H9 (cell line): ENCODE measurements at regions not wholly inside any gene's neighbourhood (a gene's known extent, or its start where the extent isn't known, plus 50 kb on each side); places are given as distances from the start of the nearest gene placed in this dataset.

Experiments
- DNase-seq: peaks from one replicate; pipeline ENCODE4 v3.0.0-alpha.2; 2017
- H2AFZ ChIP-seq: one replicate; pipeline ENCODE4 v1.6.1; 2013; ENCODE audit warnings: mild to moderate bottlenecking, low read length, control low read depth, moderate library complexity
- H2AK5ac ChIP-seq: 2 replicates; pipeline ENCODE4 v1.6.1; 2013; ENCODE audit warnings: low read length, control low read depth, mixed read lengths; ENCODE audit not compliant: insufficient read length
- H2BK120ac ChIP-seq: one replicate; pipeline ENCODE4 v1.6.1; 2013; ENCODE audit warnings: low read depth, mild to moderate bottlenecking, low read length, control low read depth, inconsistent platforms; ENCODE audit not compliant: poor library complexity, severe bottlenecking
- H2BK12ac ChIP-seq: 2 replicates; pipeline ENCODE4 v1.6.1; 2013; ENCODE audit warnings: low read length, control low read depth, mixed read lengths, low read depth; ENCODE audit not compliant: insufficient read length
- H2BK15ac ChIP-seq: 2 replicates; pipeline ENCODE4 v1.6.1; 2013; ENCODE audit warnings: low read depth, low read length, control low read depth
- H2BK20ac ChIP-seq: one replicate; pipeline ENCODE4 v1.6.1; 2013; ENCODE audit warnings: low read depth, mild to moderate bottlenecking, low read length, control low read depth, inconsistent platforms; ENCODE audit not compliant: poor library complexity, severe bottlenecking
- H2BK5ac ChIP-seq: 2 replicates; pipeline ENCODE4 v1.6.1; 2013; ENCODE audit warnings: low read length, control low read depth, mixed read lengths; ENCODE audit not compliant: insufficient read length
- H3K14ac ChIP-seq: 2 replicates; pipeline ENCODE4 v1.6.1; 2013; ENCODE audit warnings: low read length, control low read depth; ENCODE audit not compliant: insufficient read depth
- H3K18ac ChIP-seq: 2 replicates; pipeline ENCODE4 v1.6.1; 2013; ENCODE audit warnings: low read depth, mild to moderate bottlenecking, mixed read lengths, low read length, control low read depth; ENCODE audit not compliant: insufficient read length
- H3K23ac ChIP-seq: 2 replicates; pipeline ENCODE4 v1.6.1; 2013; ENCODE audit warnings: low read length, control low read depth, mixed read lengths, low read depth; ENCODE audit not compliant: insufficient read length
- H3K23me2 ChIP-seq: 2 replicates; pipeline ENCODE4 v1.6.1; 2013; ENCODE audit warnings: low read depth, mild to moderate bottlenecking, mixed read lengths, low read length, control low read depth; ENCODE audit not compliant: insufficient read length, poor library complexity, severe bottlenecking
- H3K27ac ChIP-seq: 2 replicates; pipeline ENCODE4 v1.5.1; 2013; ENCODE audit warnings: low read length, control low read depth, mixed read lengths, low read depth; ENCODE audit not compliant: insufficient read length
- H3K27me3 ChIP-seq: 2 replicates; pipeline ENCODE4 v1.6.1; 2013; ENCODE audit warnings: low read length, control low read depth, inconsistent platforms; ENCODE audit not compliant: insufficient read depth
- H3K4ac ChIP-seq: 2 replicates; pipeline ENCODE4 v1.6.1; 2013; ENCODE audit warnings: low read depth, mild to moderate bottlenecking, control low read depth, inconsistent platforms, low read length, moderate library complexity
- H3K4me1 ChIP-seq: 2 replicates; pipeline ENCODE4 v1.6.1; 2013; ENCODE audit warnings: low read length, control low read depth, inconsistent platforms; ENCODE audit not compliant: insufficient read depth
- H3K4me2 ChIP-seq: 2 replicates; pipeline ENCODE4 v1.6.1; 2013; ENCODE audit warnings: low read length, control low read depth, mixed read lengths; ENCODE audit not compliant: insufficient read length, insufficient read depth
- H3K56ac ChIP-seq: 2 replicates; pipeline ENCODE4 v1.6.1; 2013; ENCODE audit warnings: low read depth, mild to moderate bottlenecking, mixed read lengths, low read length, control low read depth; ENCODE audit not compliant: insufficient read length
- H3K79me1 ChIP-seq: 2 replicates; pipeline ENCODE4 v1.6.1; 2013; ENCODE audit warnings: low read depth, mild to moderate bottlenecking, moderate library complexity, low read length, control low read depth, inconsistent platforms; ENCODE audit not compliant: insufficient read depth, poor library complexity, severe bottlenecking
- H3K79me2 ChIP-seq: 2 replicates; pipeline ENCODE4 v1.6.1; 2013; ENCODE audit warnings: low read length, control low read depth, inconsistent platforms; ENCODE audit not compliant: insufficient read depth
- H3K9ac ChIP-seq: 2 replicates; pipeline ENCODE4 v1.6.1; 2013; ENCODE audit warnings: low read length, control low read depth, mixed read lengths; ENCODE audit not compliant: insufficient read length; ENCODE audit errors: extremely low read depth
- H3K9me3 ChIP-seq: one replicate; pipeline ENCODE4 v1.6.1; 2013; ENCODE audit warnings: low read depth, low read length, inconsistent platforms; ENCODE audit not compliant: control insufficient read depth
- H3T11ph ChIP-seq: one replicate; pipeline ENCODE4 v1.6.1; 2013; ENCODE audit warnings: mild to moderate bottlenecking, low read length, control low read depth, inconsistent platforms
- H4K20me1 ChIP-seq: one replicate; pipeline ENCODE4 v1.6.1; 2013; ENCODE audit not compliant: control insufficient read depth, insufficient read length, insufficient read depth
- H4K5ac ChIP-seq: 2 replicates; pipeline ENCODE4 v1.6.1; 2013; ENCODE audit warnings: low read depth, mild to moderate bottlenecking, mixed read lengths, low read length, control low read depth; ENCODE audit not compliant: insufficient read length
- H4K8ac ChIP-seq: replicated peaks from 2 replicates; pipeline ENCODE4 v1.6.1; 2013; ENCODE audit warnings: low read length, control low read depth, mixed read lengths, low read depth; ENCODE audit not compliant: insufficient read length
- H4K91ac ChIP-seq: 2 replicates; pipeline ENCODE4 v1.6.1; 2013; ENCODE audit warnings: low read depth, mild to moderate bottlenecking, moderate library complexity, mixed read lengths, low read length, control low read depth; ENCODE audit not compliant: insufficient read length
- H3K27ac Mint-ChIP-seq, 3 experiments: 2 replicates in 2 of 3; 3 replicates in 1 of 3; pipeline ENCODE4 v1.8.0; 2020 to 2021; ENCODE audit warnings: mixed read lengths in 3 of 3, mild to moderate bottlenecking in 1 of 3, moderate library complexity in 1 of 3
- H3K27me3 Mint-ChIP-seq: 2 replicates; pipeline ENCODE4 v1.8.0; 2021; ENCODE audit warnings: low read depth, mild to moderate bottlenecking, moderate library complexity, mixed read lengths
- H3K36me3 Mint-ChIP-seq, 3 experiments: 2 replicates in 2 of 3; 3 replicates in 1 of 3; pipeline ENCODE4 v1.8.0; 2020 to 2021; ENCODE audit warnings: low read depth in 3 of 3, mixed read lengths in 3 of 3; ENCODE audit not compliant: insufficient read depth in 1 of 3
- H3K4me1 Mint-ChIP-seq, 2 experiments: 2 replicates each; pipeline ENCODE4 v1.8.0; 2020; ENCODE audit warnings: mixed read lengths in 2 of 2
- H3K4me3 Mint-ChIP-seq, 2 experiments: 2 replicates in 1 of 2; 3 replicates in 1 of 2; pipeline ENCODE4 v1.8.0; 2020 to 2021; ENCODE audit warnings: mild to moderate bottlenecking in 2 of 2, mixed read lengths in 2 of 2, moderate library complexity in 1 of 2
- H3K9me3 Mint-ChIP-seq, 2 experiments: 2 replicates in 1 of 2; 3 replicates in 1 of 2; pipeline ENCODE4 v1.8.0; 2020; ENCODE audit warnings: mild to moderate bottlenecking in 2 of 2, mixed read lengths in 2 of 2, moderate library complexity in 1 of 2
- CTCF ChIP-seq: fragments of 200-600 bp; sonication (generic); conservative IDR thresholded peaks from 3 replicates; pipeline ENCODE4 v1.8.0; 2021; ENCODE audit warnings: antibody characterized with exemption, mild to moderate bottlenecking
- WGBS: extraction: QIAGEN DNeasy Blood & Tissue Kit; methylation state at CpG from one replicate; pipeline ENCODE4 v1.1.7; 2013; ENCODE audit warnings: missing lambda C conversion rate, low lambda C conversion rate, mixed read lengths; ENCODE audit not compliant: insufficient read length; ENCODE audit errors: extremely low coverage; 5-methylcytosine and 5-hydroxymethylcytosine counted together

- Histone ChIP-seq H2BK20ac (no peak overlapping the region), H3K23me2 (no peaks in the 10 kb centered on the region), H2AK5ac (no peak overlapping the region), H3K9ac (no peak overlapping the region), H3K79me1 (no peaks in the 10 kb centered on the region), H3K4me1 (no peaks in the 10 kb centered on the region), H3K14ac (no peak overlapping the region), H3K4me2 (no peak overlapping the region), H4K20me1 (no peaks in the 10 kb centered on the region), H3T11ph (no peak overlapping the region), H3K4ac (no peak overlapping the region), H2BK15ac (no peak overlapping the region), H3K79me2 (no peaks in the 10 kb centered on the region), H2BK5ac (no peak overlapping the region), H3K23ac (no peak overlapping the region), H2BK120ac (no peak overlapping the region), H3K9me3 (no peaks in the 10 kb centered on the region), H4K91ac (no peak overlapping the region), H4K8ac (no peak overlapping the region), H2BK12ac (no peak overlapping the region), H3K27ac (no peak overlapping the region), H3K56ac (no peak overlapping the region), H2AFZ (no peak overlapping the region), H3K27me3 (no peaks in the 10 kb centered on the region), H4K5ac (no peak overlapping the region), H3K18ac (no peak overlapping the region)
- Mint-ChIP-seq H3K4me3 (no peak overlapping the region), H3K27ac (no peak overlapping the region), H3K27me3 (no peaks in the 10 kb centered on the region), H3K9me3 (no peaks in the 10 kb centered on the region), H3K4me1 (peaks cover 2 to 7% of the 10 kb centered on the region in 2 experiments; a peak in 1 of 4 replicates), H3K36me3 (no peaks in the 10 kb centered on the region)
- DNase-seq: no peak
- no peak for TF ChIP-seq CTCF
- WGBS: no CpG with 5 or more reads among the region's 3 CpGs
Observed at GRCh38 chr10:34956756-34957155, 133.4 kb downstream of the CUL2 start.
